CD1c-positive myeloid dendritic cell (primary cell): ENCODE measurements at regions not wholly inside any gene's neighbourhood (a gene's known extent, or its start where the extent isn't known, plus 50 kb on each side); places are given as distances from the start of the nearest gene placed in this dataset.

Experiments
- DNase-seq: peaks from one replicate; pipeline ENCODE4 v3.0.0-alpha.2; 2016; ENCODE audit errors: extremely low spot score

- no peak for DNase-seq
These were observed 272.6 kb downstream of the GPM6A start for GRCh38 chr4:175539498-175539897.

- no peak for DNase-seq
These were observed 271.9 kb downstream of the GPM6A start for GRCh38 chr4:175540151-175540550.

GRCh38 chr4:175540732-175541131 is 271.3 kb downstream of the GPM6A start:
- no peak for DNase-seq

GRCh38 chr4:175542786-175543185 is 269.3 kb downstream of the GPM6A start:
- DNase-seq: no peak

- no peak for DNase-seq
These were observed 252.9 kb downstream of the GPM6A start for GRCh38 chr4:175559126-175559525.

- DNase-seq: no peak
These were observed 252.5 kb downstream of the GPM6A start for GRCh38 chr4:175559526-175559925.

- no peak for DNase-seq
These were observed 251.5 kb downstream of the GPM6A start for GRCh38 chr4:175560604-175561003.

GRCh38 chr4:175561696-175562095 is 250.4 kb downstream of the GPM6A start:
- no peak for DNase-seq

GRCh38 chr4:175562111-175562510 is 250.0 kb downstream of the GPM6A start:
- no peak for DNase-seq

- DNase-seq: no peak
These were observed 249.5 kb downstream of the GPM6A start for GRCh38 chr4:175562542-175562941.
